Suprapubic skin (tissue), 4 donors: ENCODE measurements at regions not wholly inside any gene's neighbourhood (a gene's known extent, or its start where the extent isn't known, plus 50 kb on each side); places are given as distances from the start of the nearest gene placed in this dataset.

Experiments used
- POLR2A ChIP-seq, 2 donors: fragments of 450-650 bp; IDR thresholded peaks; one replicate each; pipeline ENCODE4 v1.6.1; 2017; ENCODE audit warnings: antibody characterized with exemption in 2 of 2, mild to moderate bottlenecking in 2 of 2, moderate library complexity in 2 of 2
- POLR2AphosphoS5 ChIP-seq, 3 donors: sonication (generic); formaldehyde crosslinking; IDR thresholded peaks; one replicate each; pipeline ENCODE4 v1.6.1; 2017; ENCODE audit warnings: antibody characterized with exemption in 3 of 3
- TF ChIP-seq, protein P1 (sequence below), 2 donors: fragments of 200-600 bp in 1 of 2; fragments of 450-650 bp in 1 of 2; sonication (generic) in 1 of 2; IDR thresholded peaks; one replicate each; pipeline ENCODE4 v1.5.1; 2016 to 2019; ENCODE audit warnings: antibody characterized with exemption in 2 of 2, mild to moderate bottlenecking in 1 of 2, moderate library complexity in 1 of 2

DNA sequence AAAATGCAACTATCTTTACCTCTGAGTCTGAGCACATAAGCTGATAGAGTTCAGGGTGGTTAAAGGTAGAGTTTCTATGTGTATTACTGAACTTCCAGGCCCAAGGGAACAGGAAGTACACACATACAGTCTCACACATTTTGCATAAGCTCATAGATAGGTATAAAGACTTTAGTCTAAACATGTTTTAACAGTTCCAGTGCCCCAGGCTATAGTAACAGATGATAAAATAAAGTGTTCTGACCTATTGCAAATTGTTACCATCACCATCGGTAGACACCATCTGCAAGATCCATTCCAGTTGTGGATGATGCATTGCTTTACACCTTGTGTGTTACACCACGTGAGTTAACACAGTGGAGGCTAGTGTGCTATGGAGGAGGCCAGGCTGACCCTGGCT is 95.8 kb downstream of the TMEM174 start:
- TF ChIP-seq POLR2A (IDR thresholded peaks at IDR 0.05) (no peak), POLR2AphosphoS5 (IDR thresholded peaks at IDR 0.05) (no peak)
- TF ChIP-seq, protein P1, sequence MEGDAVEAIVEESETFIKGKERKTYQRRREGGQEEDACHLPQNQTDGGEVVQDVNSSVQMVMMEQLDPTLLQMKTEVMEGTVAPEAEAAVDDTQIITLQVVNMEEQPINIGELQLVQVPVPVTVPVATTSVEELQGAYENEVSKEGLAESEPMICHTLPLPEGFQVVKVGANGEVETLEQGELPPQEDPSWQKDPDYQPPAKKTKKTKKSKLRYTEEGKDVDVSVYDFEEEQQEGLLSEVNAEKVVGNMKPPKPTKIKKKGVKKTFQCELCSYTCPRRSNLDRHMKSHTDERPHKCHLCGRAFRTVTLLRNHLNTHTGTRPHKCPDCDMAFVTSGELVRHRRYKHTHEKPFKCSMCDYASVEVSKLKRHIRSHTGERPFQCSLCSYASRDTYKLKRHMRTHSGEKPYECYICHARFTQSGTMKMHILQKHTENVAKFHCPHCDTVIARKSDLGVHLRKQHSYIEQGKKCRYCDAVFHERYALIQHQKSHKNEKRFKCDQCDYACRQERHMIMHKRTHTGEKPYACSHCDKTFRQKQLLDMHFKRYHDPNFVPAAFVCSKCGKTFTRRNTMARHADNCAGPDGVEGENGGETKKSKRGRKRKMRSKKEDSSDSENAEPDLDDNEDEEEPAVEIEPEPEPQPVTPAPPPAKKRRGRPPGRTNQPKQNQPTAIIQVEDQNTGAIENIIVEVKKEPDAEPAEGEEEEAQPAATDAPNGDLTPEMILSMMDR (IDR thresholded peaks at IDR 0.05), result no peak
